ENCODE measurements at regions not wholly inside any gene's neighbourhood (a gene's known extent, or its start where the extent isn't known, plus 50 kb on each side); places are given as distances from the start of the nearest gene placed in this dataset.

- no peak for ATAC-seq
Observed at GRCh38 chr4:188854436-188854835, 715.2 kb downstream of the TRIML1 start.

DNA sequence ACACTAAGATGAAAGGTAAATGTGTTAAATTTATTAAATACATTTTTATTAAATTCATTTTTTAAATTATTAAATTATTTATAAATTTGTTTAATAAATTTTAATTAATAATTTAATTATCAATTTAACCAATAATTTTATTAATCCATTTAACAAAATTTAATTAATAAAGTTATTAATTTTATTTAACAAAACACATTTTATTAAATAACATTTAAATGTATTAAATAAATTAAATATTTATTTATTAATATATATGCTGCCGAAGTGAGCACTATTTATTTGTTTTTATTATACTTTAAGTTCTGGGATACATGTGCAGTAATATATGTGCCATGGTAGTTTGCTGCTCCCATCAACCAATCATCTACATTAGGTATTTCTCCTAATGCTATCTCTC is 719.5 kb downstream of the TRIML1 start:
- no peak for ATAC-seq

DNA sequence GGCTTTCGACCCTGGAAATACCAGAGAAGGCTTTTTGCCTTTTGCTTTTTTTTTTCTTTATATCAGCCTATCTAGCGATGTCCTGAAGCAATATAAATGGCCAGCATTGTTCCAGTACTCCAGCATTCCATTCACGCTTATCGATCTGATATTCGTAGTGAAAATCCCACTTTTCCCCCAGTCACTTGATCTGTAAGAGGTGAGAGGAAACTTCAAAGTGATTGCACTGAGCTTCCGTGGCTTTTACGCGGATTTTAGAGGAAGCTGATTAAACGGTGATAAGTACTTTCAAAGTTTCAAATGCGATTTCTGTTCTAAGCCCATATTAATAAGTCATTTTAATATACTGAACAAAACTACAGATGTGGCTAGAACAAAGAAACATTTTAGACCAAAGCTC is 725.5 kb downstream of the TRIML1 start:
- ATAC-seq, result no peak

GRCh38 chr4:188867796-188868195 is 728.6 kb downstream of the TRIML1 start:
- ATAC-seq, result peak; percentile 72

DNA sequence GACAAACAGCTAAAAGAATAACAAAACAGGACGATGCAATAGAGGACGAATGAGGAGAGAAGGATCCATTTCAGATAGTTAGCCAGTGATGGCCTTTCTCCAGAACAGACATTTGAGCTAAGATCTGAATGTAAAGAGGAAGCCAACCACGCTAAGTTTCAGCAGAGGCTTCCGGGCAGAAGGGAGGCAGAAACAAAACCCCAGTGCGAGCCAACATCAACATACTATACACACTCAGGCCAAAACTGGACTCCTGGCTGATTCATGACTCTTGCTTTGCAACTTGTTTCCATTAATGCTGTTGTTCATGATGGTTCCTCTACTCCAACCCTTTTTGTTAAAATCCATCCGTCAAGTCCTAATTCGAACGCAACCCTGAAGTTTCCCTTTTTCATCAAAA is 730.3 kb downstream of the TRIML1 start:
- ATAC-seq, result no peak

GRCh38 chr4:188872809-188873208 is 733.6 kb downstream of the TRIML1 start:
- ATAC-seq, result no peak

DNA sequence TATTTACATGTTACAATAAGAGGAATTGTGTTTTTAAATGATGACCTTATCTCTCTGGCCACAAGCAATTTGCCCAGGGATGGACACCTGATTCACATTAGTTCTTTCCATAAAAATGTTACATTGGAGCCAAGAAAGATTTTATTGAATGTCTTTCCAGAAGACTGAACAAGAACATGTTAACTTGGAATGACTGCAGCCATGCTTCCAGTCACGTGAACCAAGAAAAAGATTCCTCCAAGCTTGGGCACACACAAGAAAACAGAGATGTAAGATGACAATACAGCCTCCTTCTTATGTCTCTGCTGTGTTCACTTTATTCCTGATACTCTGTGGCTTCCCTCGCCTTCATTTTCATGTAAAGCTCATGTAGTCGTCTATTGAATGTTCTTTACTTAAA is 737.6 kb downstream of the TRIML1 start:
- no peak for ATAC-seq

- ATAC-seq, result no peak
Observed at GRCh38 chr4:188879598-188879997, 740.4 kb downstream of the TRIML1 start.

DNA sequence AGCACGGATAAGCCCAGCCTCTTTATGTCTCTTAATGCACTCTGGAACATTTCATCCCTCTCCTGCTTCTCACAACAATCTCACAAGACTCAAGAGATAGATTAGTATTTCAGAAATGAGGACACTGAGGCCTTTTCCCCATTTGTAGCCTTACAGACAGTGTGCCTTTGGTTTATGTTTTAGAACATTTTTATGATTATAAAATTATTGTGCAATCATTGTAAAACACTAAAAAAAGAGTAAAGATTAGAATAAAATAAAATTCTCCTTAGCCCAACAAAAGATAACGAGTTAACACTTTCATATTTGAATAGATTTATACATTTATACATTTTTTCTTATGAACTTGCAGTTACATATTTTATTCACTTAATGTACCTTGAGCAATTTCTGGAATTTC is 748.7 kb downstream of the TRIML1 start:
- no peak for ATAC-seq

GRCh38 chr4:188892837-188893236 is 753.6 kb downstream of the TRIML1 start:
- no peak for ATAC-seq

GRCh38 chr4:188903986-188904385 is 764.7 kb downstream of the TRIML1 start:
- no peak for ATAC-seq

- no peak for ATAC-seq
Observed at GRCh38 chr4:188904617-188905016, 765.4 kb downstream of the TRIML1 start.

- no peak for ATAC-seq
Observed at GRCh38 chr4:188905248-188905647, 766.0 kb downstream of the TRIML1 start.

GRCh38 chr4:188911199-188911598 is 772.0 kb downstream of the TRIML1 start:
- ATAC-seq, result no peak

- no peak for ATAC-seq
Observed at GRCh38 chr4:188911707-188912106, 772.5 kb downstream of the TRIML1 start.

- no peak for ATAC-seq
Observed at GRCh38 chr4:188915175-188915574, 775.9 kb downstream of the TRIML1 start.

GRCh38 chr4:188918787-188919186 is 779.5 kb downstream of the TRIML1 start:
- ATAC-seq, result no peak

GRCh38 chr4:188930822-188931221 is 791.6 kb downstream of the TRIML1 start:
- no peak for ATAC-seq

GRCh38 chr4:188934320-188934962 is 795.2 kb downstream of the TRIML1 start:
- peak; percentile 73 for ATAC-seq

DNA sequence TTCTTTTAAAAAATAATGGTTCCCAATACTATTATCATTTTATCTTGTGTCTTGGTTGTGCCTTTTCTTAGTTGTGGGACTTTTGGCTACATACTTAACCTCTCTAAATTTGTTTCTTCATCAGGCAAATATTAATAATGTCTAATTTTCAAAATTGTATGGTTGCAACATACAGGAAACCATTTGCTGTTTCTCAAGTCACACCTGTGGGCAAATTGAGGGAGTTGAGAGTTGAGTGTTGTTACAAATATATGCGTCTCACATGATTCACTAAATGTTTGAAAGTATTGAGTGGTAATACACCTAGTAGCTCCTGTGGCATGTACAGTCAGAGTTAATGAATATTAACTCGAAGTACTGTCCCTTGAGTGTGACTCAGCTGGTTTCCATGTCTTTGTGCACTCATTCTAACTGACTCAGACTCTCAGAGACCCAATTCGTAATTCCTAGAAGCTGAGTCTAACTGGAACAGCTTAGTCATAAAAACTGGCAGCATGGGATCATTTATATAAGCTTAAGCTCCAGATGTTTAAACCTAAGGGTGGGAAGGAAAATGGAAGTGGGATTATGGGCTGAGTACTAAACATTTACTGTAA is 802.4 kb downstream of the TRIML1 start:
- peak; percentile 100 for ATAC-seq

- ATAC-seq, result no peak
Observed at GRCh38 chr4:188942606-188943005, 803.4 kb downstream of the TRIML1 start.

- ATAC-seq, result no peak
Observed at GRCh38 chr4:188949596-188949995, 810.4 kb downstream of the TRIML1 start.

DNA sequence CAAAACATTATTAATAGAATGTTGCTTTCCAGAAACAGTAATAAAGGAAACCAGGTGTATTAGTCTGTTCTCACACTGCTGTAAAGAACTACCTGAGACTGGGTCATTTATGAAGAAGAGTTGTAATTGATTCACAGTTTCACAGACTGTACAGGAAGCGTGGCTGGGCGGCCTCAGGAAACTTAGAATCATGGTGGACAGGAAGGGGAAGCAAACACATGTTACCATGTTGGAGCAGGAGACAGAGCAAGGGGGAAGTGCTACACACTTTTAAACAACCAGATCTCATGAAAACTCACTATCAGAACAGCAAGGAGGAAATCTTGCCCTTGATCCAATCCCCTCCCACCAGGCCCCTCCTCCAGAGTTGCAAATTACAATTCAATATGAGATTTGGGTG is 815.8 kb downstream of the TRIML1 start:
- ATAC-seq, result no peak

- ATAC-seq, result no peak
Observed at GRCh38 chr4:188956566-188956965, 817.3 kb downstream of the TRIML1 start.

GRCh38 chr4:188958346-188958745 is 819.1 kb downstream of the TRIML1 start:
- ATAC-seq, result no peak

Data from esophagus mucosa (tissue), 1 donor.